HG02610 (cell line): ENCODE measurements at regions not wholly inside any gene's neighbourhood (a gene's known extent, or its start where the extent isn't known, plus 50 kb on each side); places are given as distances from the start of the nearest gene placed in this dataset.
"Not testable (repeated sequence)": the region's sequence is repeated elsewhere in the genome, so short reads cannot be mapped to it uniquely, and the experiment has no call there.

ENCODE experiments used
- ATAC-seq: cut with Tn5 transposase; IDR thresholded peaks from one replicate; pipeline ENCODE4 v1.9.1; 2021; ENCODE audit warnings: mild to moderate bottlenecking, moderate library complexity; ENCODE audit not compliant: unreplicated experiment

DNA sequence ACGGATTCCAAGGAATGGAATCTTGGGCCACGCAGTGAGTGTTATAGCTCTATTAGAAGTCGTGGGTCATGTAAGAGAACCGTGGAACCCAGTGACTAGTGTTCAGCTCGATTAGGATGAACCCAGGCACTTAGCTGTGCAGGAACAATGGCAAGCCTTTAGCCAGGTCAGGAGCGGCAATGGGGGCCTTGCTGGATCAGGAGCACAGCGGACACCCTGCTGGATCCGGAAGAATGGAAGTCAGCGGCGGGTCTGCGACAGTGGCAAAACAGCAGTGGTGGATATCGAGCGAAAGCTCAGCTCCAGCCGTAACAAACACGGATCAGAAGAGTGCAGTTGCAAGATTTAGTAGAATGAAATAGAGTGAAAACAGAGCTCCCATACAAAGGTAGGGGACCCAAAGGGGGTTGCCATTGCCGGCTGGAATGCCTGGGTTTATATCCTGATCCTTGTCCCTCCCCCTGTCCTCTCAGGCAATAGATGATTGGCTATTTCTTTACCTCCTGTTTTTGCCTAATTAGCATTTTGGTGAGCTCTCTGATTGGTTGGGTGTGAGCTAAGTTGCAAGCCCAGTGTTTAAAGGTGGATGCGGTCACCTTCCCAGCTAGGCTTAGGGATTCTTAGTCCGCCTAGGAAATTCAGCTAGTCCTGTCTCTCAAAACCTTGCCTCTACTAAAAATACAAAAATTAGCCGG, 618.3 kb upstream of the CBLB start:
- not testable (repeated sequence) for ATAC-seq

DNA sequence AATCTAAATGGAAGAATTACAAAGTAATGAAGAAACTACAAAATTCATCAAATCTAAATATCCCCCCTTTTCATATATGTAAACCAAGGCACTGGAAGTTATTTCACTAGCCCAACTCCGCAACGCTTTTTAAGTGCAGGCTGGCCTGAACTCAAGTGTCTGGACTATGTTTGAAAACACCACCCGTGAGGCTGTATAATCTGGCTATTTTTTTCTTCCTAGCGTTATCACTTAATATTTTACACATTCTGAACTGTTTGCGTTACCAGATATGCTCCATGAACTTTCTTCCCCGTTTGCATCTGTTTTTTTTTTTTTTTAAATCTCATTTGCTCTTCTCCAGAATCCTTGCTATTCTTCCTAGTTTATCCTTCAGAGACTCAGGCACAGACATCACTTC, 619.5 kb upstream of the CBLB start:
- ATAC-seq, result no peak

DNA sequence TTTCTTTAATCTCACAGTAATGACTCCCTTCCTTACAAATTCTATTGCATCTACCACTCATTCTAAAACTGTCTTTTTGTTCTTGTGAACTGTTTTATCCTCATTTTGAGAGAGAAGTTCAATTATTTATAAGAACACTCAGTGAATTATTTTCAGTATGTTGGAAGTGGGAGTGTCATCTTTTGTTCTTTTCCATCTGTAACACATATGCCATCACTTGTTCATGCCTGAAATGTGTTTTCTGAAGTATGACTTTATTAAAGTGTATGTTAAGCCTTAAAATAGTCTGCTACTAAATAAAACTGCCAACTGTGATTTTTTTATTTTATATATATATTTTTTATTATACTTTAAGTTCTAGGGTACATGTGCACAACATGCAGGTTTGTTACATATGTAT, 623.0 kb upstream of the CBLB start:
- ATAC-seq, result no peak

DNA sequence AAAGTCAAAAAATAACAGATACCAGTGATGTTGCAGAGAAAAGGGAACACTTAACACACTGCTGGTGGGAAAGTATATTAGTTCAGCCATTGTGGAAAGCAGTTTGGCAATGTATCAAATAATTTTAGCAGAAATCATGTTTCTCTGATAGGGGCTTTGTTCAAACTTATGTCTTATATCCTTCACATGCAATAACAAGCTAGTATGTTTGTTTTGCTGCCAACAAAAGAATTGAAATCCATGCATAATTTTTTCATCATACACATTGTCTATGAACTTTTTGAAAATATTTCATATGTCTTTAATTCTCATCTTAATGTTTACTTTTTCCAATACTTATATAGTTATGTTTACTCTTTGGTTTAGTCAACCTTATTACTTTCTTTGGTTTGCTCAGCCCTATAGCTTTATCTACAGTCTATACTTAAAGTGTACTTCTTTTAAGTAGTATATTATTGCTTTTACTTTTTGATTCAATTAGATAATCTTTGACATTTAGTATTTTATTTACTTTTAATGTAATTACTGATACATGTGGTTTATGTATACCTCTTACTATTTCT, 639.6 kb upstream of the CBLB start:
- no peak for ATAC-seq

DNA sequence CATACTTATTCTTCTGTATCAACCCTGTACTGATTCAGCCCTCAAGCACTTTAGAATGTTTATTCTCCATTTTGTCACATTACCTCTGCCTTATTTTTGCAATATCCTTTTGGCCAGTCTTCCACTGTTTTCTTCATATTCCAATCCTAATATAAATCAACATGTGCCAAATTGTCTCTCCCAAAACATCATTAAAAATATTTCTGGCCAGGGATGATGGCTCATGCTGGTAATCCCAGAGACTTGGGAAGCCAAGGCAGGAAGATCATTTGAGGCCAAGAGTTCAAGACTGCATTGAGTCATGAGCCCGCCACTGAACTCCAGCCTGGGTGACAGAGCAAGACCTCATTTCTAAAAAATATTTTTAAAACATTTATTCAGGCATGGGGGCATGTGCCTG, 641.4 kb upstream of the CBLB start:
- no peak for ATAC-seq

DNA sequence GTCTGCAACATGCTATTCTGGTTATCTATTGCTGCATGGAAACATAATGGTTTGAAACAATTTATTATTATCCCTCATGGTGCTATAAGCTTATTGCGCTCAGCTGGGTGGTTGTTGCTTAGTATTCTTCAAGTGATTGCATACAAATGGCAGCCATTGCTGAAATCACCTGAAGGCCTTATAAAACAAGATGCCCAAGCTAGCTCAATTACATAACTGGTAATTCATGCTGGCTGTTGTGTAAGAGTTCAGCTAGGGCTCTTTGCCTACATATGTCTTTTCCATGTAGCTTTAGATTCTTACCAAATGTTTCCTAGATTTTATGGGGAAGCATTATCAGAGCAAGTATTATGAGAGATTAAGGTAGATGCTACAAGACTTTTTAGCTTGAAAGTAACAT, 644.0 kb upstream of the CBLB start:
- no peak for ATAC-seq

DNA sequence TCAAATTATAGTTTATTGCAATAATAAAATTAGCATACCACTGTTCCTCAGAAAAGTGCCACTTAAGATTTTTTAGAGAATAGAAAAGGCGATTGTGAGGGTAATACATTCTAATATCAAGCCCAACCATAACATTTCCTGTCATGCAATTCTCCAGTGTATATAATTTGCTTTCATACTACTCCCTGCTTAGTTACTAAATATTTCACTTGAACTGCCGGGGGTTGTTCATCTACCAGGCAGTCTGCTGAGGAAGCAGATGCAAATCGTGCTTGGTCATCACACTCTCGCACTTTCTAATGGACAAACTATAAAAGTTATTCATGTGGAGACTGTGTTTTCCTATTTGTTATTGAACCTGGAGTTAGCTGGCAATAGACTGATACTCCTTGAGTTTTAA, 645.6 kb upstream of the CBLB start:
- ATAC-seq, result no peak

DNA sequence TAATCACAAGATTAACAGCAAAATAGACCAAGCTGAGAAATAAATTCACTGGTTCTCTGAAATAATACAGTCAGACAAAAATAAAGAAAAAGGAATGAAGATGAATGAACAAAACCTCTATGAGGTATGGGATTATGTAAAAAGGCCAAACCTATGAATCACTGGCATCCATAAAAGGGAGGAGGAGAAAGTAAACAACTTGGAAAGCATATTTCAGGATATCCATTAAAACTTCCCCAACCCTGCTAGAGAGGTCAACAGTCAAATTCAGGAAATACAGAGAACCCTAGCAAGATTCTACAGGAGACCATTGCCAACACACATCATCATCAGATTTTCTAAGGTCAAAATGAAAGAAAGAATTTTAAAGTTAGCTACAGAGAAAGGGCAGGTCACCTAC, 649.7 kb upstream of the CBLB start:
- no peak for ATAC-seq

DNA sequence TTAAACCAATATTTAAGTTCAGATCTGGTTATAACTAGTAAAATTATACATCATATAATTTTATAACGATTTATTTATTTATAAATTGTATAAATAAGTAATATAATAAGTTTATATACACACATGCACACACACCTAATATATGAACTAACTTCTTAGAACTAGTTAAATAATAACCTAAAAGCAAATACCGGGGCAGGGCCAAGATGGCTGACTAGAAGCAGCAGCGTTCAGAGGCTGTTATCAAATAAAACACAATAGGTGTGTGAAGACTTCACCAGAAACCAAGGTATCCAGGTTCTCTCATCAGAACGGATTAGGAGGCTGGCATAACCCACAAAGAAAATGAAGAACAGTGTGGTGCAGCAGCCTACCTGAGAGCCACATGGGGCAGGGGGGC, 653.6 kb upstream of the CBLB start:
- ATAC-seq, result no peak

DNA sequence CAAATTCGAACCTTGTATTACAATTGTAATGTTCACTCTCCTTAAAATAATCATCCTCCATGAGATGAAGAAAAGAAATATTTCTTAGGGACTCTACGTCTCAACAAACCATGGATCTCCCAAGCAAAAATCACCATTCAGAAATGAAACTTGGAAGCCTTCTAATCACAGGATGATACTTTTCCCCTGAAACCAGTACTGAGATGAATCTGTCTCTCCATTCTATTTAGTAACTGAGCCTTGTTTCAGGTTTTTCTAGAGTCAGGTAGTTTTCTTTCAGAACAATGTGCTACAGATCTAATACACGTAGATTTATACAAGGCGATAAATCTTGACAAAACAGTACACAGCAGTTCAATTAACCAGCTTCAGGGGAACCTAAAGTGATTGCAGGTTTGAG, 660.1 kb upstream of the CBLB start:
- ATAC-seq, result no peak

DNA sequence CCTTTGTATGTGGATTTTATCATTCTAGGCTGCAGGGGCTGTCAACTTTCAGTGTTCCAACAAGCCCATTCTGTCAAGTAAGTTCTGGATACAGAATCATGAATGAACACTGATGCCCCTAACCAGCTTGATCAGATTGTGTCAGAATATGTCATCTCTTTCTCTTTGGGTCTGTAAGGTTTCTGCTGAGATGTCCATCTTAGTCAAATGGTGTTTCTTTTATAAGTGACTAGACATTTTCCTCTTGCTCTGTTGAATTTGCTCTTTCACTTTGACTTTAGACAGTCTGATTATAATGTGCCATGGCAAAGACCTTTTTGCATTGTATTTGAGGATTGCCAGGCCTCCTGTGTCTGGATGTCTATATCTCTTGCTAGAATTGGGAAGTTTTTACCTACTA, 660.9 kb upstream of the CBLB start:
- ATAC-seq, result peak; percentile 89

DNA sequence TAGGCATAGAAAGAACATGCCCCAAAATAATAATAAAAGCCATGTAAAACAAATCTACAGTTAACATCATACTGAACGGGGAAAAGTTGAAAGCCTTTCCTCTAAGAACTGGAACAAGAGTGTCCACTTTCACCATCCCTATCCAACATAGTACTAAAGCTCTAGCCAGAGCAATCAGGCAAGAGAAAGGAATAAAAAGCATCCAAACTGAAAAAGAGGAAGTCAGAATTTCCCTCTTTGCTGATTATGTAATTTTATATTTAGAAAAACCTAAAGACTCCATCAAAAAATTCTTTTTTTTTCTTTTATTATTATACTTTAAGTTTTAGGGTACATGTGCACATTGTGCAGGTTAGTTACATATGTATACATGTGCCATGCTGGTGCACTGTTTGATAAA, 661.6 kb upstream of the CBLB start:
- no peak for ATAC-seq

DNA sequence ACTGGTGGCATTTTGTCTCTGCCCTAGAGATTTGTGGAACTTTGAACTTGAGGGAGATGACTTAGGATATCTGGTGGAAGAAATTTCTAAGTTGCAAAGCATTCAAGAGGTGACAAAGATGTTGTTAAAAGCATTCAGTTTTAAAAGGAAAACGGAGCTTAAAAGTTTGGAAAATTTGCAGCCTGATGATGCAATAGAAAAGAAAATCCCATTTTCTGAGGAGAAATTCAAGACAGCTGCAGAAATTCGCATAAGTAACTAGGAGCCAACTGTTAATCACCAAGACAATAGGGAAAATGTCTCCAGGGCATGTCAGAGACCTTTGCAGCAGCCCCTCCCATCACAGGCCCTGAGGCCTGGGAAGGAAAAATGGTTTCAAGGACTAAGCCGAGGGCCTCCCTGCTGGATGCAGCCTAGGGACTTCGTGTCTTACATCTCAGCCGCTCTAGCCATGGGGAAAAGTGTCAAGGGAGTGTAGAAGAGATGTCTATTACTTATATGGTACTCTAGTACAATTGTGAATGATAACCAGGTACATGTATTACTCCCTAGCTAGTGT, 663.0 kb upstream of the CBLB start:
- not testable (repeated sequence) for ATAC-seq

DNA sequence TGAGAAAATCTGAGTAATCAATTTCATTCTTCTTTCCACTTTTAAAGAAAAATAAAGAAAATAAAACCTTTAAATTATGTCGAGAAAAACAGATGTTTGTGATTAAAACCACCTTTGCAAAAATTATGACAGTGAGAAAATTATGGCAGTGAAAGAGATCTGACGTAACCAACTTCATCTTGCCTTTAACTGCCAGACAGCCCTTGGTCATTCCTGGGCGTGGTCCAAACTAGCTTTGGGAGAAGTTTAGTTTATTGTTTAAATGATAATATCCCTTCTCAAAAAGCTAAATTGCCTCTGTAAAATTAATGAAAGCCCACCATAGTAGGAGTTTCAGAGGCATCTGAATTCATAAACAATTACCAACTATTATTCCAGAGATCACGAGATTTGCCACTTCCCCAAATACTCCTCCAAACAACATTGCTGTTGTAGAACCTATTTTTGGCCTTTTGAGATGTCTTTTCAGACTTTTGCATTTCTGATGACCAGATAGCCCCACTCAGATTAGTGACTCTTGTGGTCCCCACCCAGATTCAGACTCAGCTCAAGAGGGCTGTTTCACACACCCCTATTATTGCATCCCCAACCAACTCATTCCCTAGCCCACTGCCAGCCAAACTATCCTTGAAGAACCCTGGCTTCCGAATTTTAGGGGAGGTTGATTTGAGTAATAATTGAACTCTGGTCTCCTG, 664.4 kb upstream of the CBLB start:
- ATAC-seq, result no peak

DNA sequence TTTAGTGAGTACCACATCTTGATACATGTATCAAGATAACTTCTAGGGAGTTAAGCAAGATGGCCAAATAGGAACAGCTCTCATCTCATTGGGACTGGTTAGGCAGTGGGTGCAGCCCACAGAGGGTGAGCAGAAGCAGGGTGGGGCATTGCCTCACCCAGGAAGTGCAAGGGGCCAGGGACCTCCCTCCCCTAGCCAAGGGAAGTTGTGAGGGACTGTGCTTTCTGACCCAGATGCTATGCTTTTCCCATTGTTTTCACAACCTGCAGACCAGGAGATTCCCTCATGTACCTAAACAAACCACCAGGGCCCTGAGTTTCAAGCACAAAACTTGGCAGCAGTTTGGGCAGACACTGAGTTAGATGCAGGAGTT, 665.0 kb upstream of the CBLB start:
- ATAC-seq, result no peak

DNA sequence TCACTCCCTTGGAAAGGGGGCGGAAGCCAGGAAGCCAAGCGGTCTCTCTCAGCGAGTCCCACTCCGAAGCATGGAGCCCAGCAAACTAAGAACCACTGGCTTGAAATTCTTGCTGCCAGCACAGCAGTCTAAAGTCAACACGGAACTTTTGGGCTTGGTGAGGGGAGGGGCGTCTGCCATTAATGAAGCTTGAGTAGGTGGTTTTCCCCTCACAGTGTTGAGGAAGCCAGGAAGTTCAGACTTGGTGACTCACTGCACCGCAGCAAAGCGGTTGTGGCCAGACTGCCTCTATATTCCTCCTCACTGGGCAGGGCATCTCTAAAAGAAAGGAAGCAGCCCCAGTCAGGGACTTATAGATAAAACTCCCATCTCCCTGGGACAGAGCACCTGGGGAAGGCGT, 665.4 kb upstream of the CBLB start:
- no peak for ATAC-seq

DNA sequence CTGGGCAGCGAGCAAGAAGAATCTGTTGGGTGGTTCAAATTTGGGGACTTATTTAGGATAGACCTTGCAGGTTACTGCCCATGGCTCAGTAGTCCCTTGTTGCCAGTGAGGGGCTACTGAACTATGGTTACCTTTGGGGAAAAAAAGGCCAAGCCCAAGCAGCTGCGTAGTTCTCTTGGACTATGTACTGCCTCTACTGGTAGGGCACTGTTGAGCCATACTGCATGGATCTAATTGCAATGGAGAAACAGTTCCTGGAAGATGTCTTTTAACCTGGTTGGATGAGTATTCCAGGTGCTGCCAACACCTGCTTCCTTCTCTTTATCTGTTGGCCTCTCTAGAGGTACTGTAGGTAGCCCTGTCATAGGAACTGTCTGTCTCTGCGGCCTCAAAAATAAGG, 671.9 kb upstream of the CBLB start:
- ATAC-seq, result no peak

DNA sequence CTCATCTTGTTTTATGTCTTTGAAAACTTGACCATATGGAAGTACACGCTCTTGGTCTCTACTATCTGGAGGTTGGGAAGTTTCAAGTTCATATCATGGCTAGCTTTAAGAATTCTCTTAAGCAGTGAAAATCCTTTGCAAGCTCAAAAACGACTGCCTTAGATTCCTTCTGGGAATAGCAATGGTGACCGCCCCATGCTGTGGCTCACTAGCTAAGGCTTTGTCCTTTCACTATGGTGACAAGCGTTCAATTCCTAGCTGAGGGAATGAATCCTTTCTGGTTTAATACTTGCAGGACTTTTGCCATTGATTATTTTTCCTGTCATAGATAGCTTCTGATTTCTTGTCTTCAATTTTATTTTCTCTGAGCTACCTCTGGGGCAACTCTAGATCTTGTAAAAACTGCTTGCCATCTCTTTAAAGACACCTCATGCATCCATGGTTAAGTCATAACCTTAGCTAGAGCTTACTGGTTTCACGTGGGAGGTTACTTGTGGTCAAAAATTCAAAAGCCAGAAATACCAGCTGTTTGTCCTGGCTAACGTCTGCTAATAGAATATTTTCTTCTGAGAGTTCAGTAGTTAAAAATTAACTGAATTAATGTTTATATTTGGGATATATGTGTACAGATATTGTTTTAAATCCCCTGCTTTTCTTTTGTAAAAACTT, 673.4 kb upstream of the CBLB start:
- no peak for ATAC-seq

DNA sequence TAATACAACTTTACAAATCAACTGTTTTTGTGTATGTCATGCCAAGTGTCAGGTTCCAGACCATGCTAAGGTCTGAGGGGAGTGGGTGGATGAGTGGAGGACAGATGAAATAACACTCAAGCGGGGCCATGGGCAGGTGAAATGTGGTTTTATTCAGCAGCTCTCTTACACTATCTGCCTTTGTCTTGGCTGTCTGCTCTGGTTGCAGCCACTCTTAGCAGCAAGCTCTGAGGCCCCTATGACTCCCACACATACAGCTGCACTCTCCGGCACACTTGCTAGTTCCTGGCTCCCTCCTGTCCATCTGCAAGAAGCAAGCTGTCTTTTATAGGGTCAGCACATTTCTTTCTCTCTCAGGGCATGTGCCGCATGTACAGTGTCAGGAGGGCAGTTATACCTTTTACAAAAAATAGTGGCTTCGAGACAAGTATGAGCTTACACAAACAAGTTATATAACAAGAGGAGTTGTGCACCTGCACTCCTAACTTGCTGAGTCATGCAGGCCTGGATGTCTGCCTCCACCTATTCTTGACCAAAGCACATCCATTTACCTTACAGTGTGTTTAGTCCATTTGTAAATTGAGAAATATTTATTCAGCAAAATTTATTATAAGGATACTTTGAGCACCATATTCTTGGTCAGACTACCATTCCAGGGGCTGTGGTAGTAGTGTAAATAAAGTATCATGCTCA, 683.7 kb upstream of the CBLB start:
- no peak for ATAC-seq

DNA sequence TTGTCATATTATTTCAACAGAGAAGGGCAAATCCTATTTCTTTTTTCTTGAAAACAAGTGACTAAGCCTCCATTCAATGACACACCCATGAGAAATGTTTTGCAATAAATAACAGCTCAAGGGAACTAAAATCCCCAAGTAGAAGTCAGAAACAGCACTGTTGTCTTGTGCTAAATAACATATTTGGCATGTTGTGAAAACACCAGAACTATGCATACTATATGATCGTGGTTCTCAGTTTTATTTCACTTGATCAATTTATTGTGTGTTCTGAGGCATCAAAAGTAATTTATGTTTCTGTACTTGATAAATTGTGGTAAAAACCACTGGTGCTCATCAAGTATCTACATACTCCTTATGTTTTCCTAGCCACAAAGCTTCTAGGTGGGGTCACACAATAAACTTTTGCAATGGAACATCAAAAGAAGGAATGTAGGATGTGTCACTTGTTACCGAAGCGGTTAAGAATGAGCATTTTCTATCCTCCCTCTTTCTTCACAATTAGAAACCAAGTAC, 691.7 kb upstream of the CBLB start:
- no peak for ATAC-seq

DNA sequence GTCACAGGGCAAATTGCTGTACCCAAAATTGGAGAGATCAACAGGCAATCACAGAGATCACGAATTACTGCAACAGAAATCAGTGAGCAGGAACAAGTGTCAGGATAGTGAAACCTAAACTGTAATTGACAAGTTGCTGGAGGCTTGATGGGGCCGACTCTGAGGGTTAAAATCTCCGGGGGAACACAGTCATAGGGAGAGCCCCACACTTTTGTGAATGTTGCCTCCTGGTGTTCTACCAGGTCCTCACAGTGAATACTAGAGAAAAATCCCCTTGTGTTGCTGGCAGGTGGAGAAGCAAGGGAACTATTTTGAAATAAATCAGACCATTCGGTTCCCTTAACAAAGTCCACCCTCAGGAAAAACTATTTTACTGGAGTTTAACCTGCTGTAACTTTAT, 697.5 kb upstream of the CBLB start:
- peak; percentile 99 for ATAC-seq
